HG03039 (cell line): ENCODE measurements at regions not wholly inside any gene's neighbourhood (a gene's known extent, or its start where the extent isn't known, plus 50 kb on each side); places are given as distances from the start of the nearest gene placed in this dataset.

Experiments used
- ATAC-seq: cut with Tn5 transposase; IDR thresholded peaks from one replicate; pipeline ENCODE4 v1.9.1; 2021; ENCODE audit warnings: mild to moderate bottlenecking, moderate library complexity; ENCODE audit not compliant: unreplicated experiment

DNA sequence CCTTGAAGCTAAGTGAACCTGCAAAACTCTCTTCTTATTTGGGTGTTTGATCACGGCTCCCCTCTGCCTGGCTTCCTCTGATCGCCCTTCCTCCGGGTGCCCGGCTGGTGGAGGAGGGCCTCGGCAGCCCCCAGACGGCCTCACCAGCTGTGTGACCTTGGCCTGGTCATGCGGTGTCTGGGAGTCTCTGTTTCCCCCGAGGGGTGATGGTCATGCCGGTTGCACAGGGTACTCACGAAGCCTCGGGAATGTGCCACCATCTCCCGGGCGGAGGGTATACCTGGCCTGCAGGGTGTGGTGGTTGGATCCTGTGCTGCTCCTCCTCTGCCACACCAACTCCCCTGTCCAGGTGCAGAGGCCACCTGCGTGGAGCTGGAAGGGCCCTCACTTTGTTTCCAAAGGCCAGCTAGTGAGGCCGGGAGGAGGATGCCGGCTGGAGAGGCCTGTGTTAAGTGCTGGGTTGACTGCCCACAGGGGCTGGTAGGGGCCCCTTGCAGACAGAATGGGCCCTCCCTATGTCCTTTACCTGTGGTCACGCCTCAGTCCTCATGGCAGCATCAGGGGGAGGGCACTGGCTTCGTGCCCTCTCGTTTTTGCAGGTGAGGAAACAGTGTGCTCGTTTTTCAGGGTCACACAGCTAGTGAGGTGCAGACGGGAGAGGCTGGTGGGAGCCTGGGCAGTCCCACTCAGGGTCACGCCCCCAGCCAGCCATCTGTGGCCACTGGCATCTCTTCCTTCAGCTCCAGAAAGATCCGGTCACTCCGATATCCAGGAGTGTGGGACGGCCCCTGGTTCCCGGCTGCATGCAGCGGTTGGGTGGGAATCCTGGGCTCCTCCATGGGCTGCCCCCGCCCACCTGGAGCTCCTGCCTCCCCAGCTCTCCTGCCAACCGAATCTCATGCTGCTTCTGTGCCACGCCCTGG, 148.5 kb upstream of the GSE1 start:
- no peak for ATAC-seq

GRCh38 chr16:85465328-85466303, 147.5 kb upstream of the GSE1 start:
- ATAC-seq = no peak

GRCh38 chr16:85466304-85466700, 146.8 kb upstream of the GSE1 start:
- no peak for ATAC-seq

DNA sequence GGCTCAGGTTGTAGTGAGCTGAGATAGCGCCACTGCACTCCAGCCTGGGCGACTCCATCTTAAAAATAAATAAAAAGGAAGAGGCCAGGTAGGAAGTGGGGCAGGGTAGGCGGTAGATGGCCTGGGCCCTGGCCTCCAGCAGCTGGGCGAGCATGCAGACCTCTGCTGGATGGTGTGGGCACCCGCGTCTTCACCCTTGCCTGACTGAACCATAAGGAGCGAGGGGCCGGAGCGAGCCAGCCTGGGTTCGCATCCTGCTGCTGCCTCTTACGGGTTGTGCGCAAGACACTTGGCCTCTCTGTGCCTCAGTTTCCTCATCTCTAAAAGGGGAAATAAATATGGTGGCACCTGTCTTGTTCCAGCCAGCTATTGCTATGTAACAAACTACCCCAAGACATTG, 146.1 kb upstream of the GSE1 start:
- ATAC-seq = no peak

DNA sequence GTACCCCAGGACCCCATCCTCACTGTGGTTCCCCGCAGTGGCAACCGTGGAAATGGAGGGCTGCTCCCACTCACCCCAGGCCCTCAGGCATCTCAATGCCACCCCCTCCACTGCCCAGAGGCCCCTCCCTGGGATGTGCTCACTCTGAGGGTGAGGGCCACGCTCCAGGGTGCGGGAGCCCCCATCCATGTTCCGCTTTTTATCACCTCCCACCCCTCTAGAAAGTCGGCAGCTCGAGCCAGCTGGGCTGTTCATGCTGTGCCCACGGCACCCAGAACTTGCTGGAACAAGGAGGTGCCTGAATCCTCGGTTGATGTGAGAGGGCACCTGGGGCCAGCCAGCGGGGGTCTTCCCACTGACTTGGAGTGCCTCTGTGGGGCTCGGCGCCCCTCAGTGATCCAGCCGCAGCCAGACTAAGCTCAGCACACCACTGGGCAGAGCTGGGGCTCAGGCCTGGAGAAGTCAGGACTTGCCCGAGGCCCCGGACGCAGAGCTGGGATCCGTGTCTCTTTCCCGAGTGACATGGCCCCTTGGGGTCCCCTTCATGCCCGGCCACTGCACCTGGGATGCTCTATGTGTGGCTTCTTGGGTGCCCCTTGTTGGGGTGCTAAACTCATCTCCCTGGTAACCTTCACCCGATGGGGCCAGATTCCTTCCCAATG, 143.1 kb upstream of the GSE1 start:
- ATAC-seq = no peak

- no peak for ATAC-seq
Measured at GRCh38 chr16:85470873-85471272, 142.2 kb upstream of the GSE1 start.

GRCh38 chr16:85471469-85472431, 141.4 kb upstream of the GSE1 start:
- ATAC-seq = no peak

GRCh38 chr16:85472514-85472913, 140.6 kb upstream of the GSE1 start:
- no peak for ATAC-seq

- no peak for ATAC-seq
Measured at GRCh38 chr16:85473323-85473722, 139.8 kb upstream of the GSE1 start.

- ATAC-seq = no peak
Measured at GRCh38 chr16:85473909-85474620, 139.1 kb upstream of the GSE1 start.

DNA sequence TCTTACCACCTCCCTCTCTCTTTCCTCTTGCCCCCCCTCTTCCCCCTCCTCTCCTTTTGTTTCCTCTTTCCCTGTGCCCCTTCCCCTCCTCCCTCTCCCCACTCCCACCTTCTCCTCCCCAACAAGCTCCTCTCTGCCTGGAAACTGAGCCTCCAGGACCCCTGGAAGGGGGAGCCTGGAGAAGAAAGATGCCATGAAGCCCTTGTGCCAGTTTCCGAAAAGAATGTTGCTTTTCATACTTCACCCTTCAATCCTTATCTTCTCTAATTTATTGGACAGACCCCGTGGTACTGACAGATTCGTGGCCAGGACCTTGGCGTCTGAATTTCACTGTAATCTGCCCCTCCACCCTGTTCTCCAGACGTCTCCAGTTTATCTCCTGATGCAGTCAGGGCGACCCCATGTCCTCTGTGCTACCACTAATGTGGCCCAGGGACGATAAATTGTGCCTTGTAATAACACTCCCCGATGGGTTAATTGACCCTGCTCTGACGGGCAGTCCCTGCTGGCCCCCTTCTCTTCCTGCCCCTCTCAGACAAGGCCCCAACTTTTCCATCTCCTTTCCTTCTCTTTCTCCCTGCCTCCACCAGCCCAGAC, 138.4 kb upstream of the GSE1 start:
- no peak for ATAC-seq

DNA sequence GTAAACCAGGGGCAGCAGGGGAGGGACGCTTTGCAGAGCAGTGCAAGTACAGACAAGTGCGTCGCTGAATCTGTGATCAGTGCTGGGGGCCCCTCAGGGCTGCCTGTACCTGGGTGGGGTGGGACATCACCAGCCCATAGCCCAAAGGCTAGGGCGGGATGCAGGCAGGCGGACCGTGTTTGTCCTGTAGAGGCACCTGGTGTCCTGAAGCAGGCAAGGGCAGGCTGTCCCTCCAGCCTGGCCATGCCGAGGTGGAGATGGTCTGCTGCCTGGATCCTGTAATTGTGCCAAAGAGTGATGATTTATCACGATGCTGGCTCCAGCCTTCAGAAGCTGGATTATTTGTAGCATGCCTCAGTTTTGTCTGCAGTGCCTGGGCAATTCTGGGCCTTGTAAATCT, 137.9 kb upstream of the GSE1 start:
- no peak for ATAC-seq

DNA sequence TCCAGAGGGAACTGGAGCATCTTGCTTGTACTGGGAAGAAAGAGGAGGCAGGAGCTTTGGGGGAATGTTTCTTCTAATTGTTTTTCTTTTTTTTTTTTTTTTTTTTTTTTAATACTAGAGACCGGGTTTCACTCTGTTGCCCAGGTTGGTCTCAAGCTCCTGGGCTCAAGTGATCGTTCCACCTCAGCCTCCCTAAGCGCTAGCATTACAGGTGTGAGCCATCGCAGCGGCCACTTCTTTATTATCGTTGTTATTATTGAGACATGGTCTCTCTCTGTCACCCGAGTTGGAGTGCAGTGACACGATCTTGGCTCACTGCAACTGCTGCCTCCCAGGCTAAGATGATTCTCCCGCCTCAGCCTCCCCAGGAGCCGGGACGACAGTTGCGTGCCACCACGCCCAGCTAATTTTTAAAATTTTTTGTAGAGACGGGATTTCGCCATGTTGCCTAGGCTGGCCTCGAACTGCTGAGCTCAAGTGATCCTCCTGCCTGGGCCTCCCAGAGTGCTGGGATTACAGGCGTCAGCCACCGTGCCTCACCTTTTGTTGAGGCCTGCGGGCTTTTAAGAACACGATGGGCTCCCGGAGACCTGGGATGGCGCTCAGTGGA, 137.3 kb upstream of the GSE1 start:
- no peak for ATAC-seq

DNA sequence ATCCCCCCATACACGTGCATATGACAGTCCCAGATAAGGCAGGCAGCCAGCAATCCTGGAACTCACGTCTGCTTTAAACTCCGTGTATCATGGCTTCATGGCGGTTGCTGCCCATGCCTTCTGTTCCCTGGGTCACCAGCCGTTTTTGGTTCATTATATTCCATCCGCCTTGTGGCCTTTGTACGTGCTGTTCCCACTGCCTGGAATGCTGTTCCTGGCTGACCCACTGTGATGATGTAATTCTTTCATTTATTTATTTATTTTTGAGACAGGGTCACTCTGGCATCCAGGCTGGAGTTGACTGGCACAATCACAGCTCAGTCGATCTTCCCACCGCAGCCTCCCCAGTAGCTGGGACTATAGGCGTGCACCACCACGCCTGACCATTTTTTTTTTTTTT, 136.7 kb upstream of the GSE1 start:
- ATAC-seq = no peak

DNA sequence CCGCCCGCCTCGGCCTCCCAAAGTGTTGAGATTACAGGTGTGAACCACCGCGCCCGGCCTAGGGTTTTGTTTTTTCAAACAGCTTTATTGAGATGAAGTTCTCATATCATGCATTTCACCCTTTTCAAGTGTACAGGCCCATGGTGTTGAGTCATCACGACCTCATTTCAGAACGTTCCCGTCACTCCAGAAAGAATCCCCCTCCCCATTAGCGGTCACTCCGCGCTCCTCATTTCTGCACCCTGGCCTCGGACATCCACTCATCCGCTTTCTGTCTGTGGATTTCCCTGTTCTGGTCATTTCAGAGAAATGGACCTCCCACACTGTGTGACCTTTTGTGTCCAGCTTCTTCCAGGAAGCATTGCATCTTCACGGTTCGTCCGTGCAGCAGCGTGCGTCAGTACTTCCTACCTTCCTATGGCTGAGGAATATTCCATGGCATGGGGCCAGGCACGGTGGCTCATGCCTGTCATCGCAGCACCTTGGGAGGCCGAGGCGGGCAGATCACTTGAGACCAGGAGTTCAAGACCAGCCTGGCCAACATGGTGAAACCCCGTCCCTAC, 135.2 kb upstream of the GSE1 start:
- no peak for ATAC-seq

DNA sequence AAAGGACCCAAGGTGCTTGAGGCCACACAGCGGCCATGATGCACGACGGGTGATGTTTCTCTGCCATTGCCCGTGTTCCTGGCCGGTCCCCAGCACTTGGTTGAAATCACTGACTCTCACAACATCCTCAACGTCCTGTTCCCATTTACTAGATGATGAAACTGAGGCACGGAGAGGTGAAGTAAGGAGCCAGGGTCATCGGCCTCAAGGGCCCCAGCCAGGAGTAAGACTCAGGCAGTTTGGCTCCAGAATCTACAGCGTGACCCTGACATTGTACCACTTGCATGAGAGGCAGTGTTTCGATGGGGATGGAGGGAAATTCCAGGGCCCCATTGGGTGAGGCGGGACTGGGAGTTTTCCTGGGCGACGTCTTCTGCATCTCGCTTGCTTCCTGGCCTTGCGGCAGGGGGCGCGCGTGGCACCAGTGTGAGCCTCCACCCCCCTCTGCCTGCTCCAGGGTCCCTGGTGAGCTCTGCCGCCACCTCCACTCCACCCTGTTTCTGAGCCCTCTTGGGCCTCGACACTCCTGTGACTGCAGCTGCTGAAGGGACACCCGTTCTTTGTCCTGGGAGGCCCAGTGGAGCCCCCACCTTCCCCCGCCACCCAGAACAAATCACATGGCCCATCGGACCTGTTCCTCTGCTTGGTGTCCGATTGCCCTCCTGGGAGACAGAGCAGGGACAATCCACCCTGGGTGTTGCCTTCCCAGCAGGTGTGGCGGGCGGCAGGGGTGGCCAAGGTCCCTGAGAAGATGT, 133.0 kb upstream of the GSE1 start:
- ATAC-seq = no peak

- no peak for ATAC-seq
Measured at GRCh38 chr16:85480727-85481101, 132.4 kb upstream of the GSE1 start.

- ATAC-seq = no peak
Measured at GRCh38 chr16:85481206-85481605, 131.9 kb upstream of the GSE1 start.
